GM18517 (cell line): ENCODE measurements at regions not wholly inside any gene's neighbourhood (a gene's known extent, or its start where the extent isn't known, plus 50 kb on each side); places are given as distances from the start of the nearest gene placed in this dataset.
"Not testable (repeated sequence)": the region's sequence is repeated elsewhere in the genome, so short reads cannot be mapped to it uniquely, and the experiment has no call there.

Experiments
- ATAC-seq: cut with Tn5 transposase; IDR thresholded peaks from one replicate; pipeline ENCODE4 v1.9.1; 2021; ENCODE audit warnings: mild to moderate bottlenecking, moderate library complexity; ENCODE audit not compliant: unreplicated experiment

DNA sequence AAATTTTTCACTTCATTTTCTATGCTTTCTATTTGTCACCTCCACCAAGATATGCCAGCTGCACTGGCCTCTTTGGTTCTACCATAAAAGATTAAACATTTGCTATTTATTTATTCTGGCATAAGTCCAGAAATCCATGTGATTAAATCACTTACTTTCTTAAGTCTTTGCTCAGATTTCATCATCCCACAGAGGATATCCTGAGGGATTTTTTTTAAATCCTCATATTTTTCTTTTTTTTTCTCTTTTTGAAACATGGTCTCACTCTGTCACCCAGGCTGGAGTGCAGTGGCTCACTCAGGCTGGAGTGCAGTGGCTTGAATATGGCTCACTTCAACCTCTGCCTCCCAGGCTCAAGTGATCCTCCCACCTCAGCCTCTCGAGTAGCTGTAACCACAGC, 645.4 kb upstream of the ATXN7L3B start:
- no peak for ATAC-seq

DNA sequence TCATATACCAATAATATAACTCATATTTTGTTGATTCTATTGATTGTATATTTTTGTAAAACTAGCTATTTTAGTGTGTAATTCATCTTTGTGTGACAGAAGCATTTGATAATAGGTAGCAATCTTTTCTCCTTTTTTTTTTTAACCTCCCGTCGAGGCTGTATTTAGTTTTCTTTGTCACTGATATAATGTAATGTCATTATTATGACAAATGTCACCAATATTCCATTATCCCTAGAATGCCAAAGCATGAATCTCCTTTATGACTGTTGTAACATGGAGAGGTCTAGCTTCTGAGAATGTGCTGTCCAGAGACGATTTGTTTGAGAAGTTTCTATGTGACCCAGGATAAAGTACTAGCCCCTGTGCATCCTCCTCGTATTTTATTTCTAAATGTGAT, 639.0 kb upstream of the ATXN7L3B start:
- ATAC-seq, result no peak

DNA sequence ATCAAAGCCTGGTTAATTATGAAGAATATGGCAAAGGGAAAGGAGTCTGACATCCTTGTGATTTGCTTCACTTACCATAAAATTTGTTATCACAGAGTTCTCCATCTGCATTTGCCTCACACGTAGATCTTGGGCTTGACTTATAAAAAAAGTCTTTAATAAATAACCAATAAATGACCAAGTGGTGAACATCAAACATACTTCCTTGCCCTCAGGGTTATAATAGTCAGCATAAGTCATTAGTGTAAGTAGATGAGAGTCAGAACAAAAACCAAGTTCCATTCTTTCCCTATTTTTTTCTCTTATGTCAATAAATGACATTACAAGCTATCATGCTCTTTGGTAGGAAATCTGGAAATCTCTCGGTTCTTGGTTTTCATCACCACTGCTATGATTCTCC, 635.4 kb upstream of the ATXN7L3B start:
- ATAC-seq, result no peak

DNA sequence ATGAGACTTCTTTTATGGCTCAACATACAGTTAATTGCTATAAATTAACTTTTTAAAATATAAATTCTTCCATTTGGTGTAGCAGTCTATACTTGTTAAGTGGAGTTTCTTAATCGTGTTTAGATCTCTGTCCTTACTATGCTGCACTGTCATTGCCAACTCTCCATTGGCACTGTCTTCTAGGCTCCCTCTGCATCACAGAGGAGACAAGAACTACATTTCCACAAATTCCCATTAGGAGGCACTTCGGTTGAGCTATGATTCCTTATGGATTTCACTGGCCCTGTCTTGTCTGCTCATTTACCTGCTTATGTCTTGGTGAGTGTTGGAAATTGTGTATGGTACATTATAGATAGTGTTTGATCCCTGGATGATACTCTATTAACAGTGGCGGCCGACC, 630.9 kb upstream of the ATXN7L3B start:
- no peak for ATAC-seq

DNA sequence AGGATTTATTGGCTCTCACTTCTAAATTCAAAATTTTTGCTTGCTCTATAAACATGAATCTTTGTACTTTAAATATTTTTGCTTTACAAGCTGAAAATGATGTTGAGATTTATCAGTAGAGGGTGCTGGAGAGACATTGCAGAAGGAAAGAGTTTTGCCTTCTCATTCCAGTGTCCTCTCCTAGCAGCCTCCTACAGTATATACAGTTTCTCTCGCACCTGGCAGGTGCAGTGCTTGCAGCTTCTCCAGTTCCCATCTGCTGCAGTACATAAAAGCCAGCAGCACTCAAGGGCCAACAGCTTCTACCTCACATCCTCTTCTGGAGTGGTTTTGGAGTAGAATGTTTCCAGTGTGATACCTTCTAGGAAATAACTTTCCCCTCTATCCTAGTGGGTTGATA, 601.8 kb upstream of the ATXN7L3B start:
- ATAC-seq, result no peak

DNA sequence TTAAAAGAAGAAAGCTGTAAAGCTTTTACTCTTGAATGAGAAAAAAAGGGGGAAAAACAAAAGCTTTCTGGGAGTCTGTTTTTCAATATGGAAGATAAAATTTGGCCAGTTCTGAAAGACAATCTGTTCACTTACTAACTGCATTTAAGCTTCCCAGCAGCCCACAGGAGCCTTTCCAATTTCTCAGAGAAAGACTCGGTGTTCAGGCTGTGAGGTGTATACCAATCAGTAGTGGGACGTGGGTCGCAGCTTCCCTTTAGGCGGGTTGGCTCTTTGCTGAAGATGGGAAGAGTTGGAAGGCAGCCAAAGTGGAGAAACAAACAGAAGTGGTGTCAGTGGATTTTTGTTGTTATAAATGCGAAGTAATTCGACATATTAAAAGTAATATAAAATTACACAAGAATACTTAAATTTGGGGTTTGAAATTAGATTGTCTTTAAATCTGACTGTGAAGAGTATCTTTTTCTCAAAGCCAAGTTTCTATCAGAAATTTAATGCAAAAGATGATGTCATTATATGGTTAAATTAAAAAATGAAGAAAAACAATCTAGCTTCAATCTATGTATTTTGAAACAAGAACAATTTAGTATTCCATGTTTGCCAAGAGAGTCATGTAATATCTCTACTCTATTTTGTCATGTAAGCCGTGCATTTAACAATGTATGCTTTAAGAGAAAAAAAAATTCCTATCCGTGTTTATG, 590.2 kb upstream of the ATXN7L3B start:
- ATAC-seq, result no peak

DNA sequence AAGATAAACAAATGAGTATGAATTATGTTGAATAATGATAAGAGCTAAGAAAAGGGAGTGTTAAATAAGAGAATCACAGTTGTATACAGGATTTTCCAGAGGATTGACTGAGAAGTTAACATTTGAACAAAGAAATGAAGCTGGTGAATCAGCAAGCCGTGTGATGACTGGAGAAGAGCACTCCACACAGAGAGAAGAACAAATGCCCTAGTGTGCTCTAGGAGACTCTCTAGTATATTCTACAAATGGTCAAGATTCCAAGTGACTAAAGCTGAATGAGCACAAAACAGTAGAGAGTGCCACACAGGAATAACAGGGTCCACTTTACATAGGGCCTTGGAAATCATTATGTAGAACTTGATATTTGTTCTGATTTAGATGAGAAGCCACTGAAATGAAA, 587.1 kb upstream of the ATXN7L3B start:
- no peak for ATAC-seq

DNA sequence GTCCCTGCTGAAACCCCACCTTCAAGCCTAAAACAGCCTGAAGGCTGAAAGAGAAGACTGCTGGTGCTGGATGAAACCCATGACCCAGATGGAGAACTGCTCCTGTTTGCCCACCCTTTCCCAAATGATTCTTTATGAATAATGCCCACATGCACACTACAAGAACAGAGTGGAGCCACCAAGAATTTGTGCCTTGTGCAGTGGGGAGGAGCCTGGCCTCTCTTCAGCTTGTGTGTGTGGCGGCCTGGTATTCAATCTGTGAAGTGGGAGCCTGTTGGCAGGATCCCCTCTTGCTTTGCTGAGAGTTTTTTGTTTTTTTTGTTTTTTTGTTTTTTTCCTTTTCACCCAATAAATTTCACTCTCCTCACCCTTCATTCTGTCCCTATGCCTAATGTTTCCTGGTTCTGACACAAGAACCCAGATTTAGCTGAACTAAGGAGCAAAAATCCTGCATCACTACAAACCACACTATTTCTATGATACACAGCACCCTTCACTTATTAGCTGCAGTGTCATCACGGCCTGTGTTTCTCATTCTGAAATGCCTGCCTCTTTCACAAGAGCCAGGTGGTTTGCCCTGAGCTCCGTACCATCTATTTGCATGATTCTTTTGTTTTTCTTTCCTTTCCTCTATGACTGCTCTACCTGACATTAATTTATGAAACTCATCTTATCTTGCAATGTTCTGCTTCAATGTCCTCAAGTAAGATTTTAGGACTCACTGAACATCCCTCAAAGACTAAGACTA, 585.5 kb upstream of the ATXN7L3B start:
- ATAC-seq, result no peak

DNA sequence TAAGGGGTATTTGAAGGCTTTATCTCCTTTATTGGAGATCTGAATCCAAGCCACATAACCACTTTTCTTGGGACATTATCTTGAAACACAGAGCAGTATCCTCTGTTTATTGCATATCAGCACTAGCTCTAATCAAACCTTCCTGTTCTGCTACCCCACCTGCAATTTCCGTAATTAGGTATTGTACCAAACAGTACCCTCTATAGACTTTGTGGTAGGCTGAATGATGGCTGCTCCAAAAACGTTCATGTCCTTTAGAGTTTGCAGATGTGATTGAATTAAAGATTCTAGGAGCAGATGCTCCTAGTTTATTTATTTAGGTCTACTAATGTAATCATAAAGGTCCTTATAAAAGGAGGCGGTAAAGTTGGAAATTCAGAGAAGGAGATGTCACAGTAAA, 573.0 kb upstream of the ATXN7L3B start:
- no peak for ATAC-seq

DNA sequence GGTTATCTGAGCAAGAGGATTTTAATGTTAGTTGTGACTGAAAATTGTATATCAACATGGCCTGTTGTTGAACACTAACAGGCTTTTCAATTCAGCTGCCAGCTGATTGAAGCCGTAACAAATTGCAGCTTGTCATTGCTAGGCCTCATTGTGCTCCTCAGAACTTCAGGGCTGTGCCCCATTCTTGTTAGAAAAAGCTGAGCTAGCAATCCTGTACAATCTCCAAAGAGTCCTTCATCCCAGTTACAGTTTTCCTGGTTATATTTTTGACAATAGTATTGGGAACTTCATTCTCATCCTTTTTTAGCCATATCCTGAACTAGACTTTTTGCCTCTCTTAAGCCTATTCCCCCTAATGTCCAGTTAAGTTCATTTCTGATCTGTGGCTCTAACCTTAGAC, 564.1 kb upstream of the ATXN7L3B start:
- no peak for ATAC-seq

DNA sequence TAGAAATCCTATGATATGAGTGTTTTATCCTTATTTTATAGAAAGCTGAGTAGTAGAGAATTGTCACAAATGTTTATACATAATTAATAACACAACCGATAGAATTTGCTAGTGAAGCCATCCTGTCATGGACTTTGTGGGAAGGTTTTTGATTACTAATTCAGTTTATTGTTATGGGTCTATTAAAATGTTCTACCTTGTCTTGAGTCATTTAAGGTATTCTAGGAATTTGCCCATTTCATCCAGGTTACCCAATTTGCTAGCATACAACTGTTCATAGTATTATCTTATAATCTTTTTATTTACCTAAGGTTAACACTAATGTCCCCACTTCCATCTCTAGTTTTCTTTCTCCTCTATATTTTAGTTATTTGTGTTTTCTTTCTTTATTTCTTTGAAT, 553.1 kb upstream of the ATXN7L3B start:
- ATAC-seq, result no peak

DNA sequence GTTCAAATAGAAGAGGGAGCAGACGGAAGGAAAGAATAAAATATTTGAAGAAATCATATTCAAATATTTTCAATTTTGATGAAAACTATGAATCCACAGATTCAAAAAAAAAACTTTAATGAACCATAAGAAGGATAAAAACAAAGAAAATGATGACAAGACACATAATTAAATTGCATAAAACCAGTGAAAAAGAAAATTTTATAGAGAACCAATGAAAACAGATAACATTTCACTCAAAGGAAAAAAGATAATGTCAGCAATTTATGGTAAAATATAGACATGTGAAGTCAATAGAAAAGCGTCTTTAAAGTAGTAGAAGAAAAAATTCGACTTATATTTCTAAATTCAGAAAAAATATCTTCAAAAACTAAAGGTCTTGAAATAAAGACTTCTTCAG, 546.5 kb upstream of the ATXN7L3B start:
- ATAC-seq, result no peak

DNA sequence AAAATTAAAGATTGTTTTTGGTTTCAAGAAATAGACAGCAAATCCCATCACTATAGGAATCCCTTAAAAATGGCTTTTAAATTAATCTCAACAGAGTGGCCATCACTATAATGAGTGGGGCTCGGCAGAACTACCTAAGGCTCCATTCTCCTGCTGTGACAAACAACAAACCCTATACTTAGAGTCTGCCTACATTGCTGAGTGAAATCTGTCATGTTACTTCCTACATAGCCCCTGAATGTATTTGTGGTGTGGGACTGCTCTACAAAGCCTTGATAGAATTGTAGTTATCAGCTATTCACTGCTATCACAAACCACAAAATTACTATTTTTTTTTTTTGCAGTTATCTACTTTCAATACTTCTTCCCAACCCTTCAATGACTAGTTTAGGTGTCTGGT, 538.7 kb upstream of the ATXN7L3B start:
- ATAC-seq, result no peak

DNA sequence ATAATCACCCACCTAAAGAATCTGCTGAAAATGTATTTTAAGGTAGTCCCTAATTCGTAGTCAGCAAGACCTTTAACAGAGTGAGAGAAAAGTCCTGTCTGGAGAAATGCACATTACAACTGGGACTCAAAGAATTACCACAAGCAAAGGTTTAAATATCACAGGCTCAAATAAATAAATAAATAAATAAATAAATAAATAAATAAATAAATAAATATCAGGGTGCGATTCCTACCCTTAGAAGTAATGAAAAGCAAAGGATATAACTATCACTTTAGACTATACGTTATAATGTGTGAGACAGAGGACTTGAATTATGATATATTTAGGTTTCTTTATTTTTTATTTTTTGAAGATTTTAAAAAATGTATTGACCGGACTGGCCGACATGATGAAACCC, 522.5 kb upstream of the ATXN7L3B start:
- ATAC-seq, result no peak

DNA sequence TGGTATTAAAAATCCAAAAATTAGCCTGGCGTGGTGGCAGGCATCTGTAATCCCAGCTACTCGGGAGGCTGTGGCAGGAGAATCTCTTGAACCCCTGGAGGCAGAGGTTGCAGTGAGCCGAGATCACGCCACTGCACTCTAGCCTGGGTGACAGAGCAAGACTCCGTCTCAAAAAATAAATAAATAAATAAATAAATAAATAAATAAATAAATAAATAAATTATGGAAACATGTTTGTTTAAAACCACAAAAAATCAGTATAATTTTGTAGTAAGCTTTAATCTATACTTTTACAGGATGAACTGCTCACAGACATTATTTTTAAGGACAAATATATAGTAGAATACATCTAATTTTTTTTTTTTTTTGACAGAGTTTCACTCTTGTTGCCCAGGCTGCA, 521.3 kb upstream of the ATXN7L3B start:
- ATAC-seq, result not testable (repeated sequence)

DNA sequence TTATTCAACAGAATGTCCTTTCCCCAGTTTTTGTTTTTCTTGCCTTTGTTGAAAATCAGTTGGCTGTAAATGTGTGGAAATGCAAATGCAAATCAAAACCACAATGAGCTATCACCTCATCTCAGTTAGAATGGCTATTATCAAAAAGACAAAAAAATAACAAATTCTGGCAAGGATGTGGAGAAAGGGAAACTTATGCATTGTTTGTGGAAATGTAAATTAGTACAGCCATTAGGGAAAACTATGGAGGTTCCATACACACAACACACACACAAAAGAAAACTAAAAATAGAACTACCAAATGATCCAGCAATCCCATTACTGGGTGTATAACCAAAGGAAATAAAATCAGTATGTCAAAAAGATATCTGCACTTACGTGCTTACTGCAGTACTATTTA, 518.8 kb upstream of the ATXN7L3B start:
- no peak for ATAC-seq

DNA sequence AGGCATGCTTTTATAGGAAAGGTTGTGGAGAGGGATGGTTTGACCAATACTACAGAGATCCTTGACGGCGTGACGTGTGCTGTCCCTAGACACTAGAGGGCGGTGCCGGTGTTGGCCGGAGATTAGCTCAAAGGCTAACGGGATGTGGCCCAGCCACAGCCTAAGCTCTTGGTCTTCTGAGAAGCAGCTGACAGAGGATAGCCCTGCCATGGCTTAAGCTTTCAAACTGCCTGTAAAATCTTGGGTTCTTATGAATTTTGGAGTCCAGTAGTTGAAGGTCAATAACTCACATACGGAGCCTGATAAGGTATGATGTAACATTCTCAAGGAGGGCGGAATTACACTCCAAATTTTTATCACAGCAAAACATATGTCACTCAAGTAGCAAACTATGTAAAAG, 515.7 kb upstream of the ATXN7L3B start:
- peak; percentile 99 for ATAC-seq

DNA sequence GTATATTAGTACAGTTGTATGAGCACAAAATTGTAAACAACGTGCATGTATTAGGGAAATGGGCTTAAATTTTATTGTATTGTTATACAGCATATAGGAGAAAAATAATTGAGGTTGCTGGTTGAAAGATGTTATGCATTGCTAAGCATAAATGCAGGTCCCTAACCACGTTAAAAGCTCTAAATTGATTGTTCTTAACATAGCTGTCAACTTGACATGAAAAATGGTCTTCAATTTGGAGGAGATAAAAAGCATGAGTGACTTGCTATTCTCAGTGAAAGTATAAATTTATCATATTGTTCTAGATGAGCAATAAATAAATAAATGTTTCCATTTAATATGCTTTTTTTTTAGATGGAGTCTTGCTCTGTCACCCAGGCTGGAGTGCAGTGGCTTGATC, 506.6 kb upstream of the ATXN7L3B start:
- no peak for ATAC-seq

DNA sequence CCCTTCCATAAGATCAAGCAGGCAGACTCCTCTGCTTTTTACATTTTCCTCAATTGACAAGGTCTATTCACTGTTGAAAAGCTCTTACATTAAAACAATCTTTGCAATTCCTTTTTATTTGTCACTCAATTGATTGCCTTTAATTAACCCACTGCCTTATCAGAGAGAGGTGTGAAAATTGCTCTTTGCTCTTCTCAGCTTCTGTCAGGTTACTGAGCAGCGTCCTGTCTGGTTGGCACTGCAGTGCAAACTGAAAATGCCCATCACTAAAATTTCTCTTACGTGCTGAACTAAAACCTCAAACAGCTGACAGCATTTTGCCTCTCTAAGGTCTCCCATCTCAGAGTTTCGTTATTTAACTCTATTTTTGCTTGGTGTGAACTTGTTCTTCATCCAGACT, 504.1 kb upstream of the ATXN7L3B start:
- no peak for ATAC-seq

DNA sequence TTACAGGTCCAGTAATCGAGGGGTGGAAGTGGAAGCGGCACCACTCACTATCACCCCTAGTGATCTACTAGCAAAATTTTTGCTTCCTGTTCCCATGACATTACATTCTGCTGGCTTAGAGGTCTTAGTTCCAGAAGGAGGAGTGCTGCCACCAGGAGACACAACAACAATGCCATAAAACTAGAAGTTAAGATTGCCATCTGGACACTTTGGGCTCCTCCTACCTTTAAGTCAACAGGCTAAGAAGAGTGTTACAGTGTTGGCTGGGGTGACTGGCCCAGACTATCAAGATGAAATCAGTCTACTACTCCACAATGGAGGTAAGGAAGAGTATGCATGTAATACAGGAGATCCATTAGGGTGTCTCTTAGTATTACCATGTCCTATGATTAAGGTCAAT, 498.5 kb upstream of the ATXN7L3B start:
- ATAC-seq, result not testable (repeated sequence)

DNA sequence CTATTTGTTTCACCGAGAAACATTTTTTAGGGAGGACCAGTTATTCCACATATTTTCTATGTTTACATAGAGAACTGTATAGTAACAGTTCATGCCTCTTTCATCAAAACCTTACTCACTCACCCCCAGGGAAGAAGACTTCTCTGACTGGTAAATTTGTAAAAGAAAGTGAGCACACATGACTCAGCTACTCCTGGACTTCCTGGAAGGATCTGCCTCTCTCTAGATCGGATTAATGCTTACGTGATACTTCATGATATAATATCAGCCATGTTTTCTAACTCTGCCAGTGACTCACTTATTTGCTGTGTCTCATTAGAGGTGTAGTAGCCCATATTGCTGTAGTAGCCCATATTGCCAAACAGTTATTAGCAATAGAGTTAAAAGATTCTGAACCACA, 494.3 kb upstream of the ATXN7L3B start:
- ATAC-seq, result no peak

DNA sequence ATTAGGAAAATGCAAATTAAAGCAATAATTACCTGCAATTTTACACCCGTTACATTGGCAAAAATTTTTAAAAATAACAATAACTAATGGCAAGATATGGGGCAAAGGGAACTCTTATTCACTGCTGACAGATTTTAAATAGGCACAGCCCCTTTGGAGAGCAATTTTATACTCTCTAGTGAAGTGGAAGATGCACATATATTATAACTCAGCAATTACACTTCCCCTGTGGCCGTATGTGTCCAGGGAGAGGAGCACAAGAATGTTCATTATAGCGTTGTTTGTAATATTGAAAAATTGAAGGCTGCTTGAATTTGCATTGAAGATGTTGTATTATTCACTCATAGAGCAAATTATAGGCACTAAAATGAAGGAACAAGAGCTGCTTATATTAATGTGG, 488.3 kb upstream of the ATXN7L3B start:
- ATAC-seq, result no peak

DNA sequence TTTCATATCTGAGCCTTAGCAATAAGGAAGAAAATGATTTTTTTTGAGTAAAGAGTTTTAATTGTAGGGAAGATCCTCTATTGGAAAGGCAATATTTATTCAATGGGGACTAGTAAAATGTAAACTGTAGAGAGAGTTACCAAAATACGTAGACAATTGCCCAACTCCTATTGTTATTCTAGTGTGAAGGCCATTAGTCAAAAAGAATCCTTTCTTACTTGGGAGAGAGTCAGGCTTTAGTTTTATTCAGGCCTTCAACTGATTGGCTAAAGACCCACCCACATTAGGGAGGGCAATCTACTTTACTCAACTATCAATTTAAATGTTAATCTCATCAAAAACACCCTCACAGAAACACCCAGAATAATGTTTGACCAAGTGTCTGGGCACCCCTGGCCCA, 485.8 kb upstream of the ATXN7L3B start:
- ATAC-seq, result no peak
